Caco-2 (cell line): ENCODE measurements at regions not wholly inside any gene's neighbourhood (a gene's known extent, or its start where the extent isn't known, plus 50 kb on each side); places are given as distances from the start of the nearest gene placed in this dataset.

ENCODE experiments used
- BruUV-seq: library from RNA; stranded (reverse); fragments of 400-500 nt; replicated peaks from 2 replicates; lab custom pipeline; 2021; lab: Mats Ljungman, UMichigan
- CTCF ChIA-PET: fragments of 300-600 bp; sonication (Branson Sonifier 250); formaldehyde crosslinking; loops from one replicate; lab custom pipeline; 2022; ENCODE audit warnings: antibody characterized with exemption; lab: Charles Lee
- POLR2A ChIA-PET: fragments of 300-600 bp; sonication (Branson Sonifier 250); formaldehyde crosslinking; loops from one replicate; lab custom pipeline; 2022; ENCODE audit warnings: antibody characterized with exemption; lab: Charles Lee
- DNase-seq, 2 experiments: peaks; one replicate each; pipeline versions ENCODE4 v3.0.0 to v3.0.0-alpha.2; 2020 to 2022
- H3K27me3 ChIP-seq: replicated peaks from 2 replicates; pipeline ENCODE4 v1.6.0; 2011; ENCODE audit warnings: low read length; ENCODE audit not compliant: control insufficient read depth, insufficient read depth
- H3K36me3 ChIP-seq: 2 replicates; pipeline ENCODE4 v1.5.1; 2011; ENCODE audit warnings: low read length; ENCODE audit not compliant: control insufficient read depth, insufficient read depth
- H3K4me1 ChIP-seq: fragments of 250-450 bp; sonication (Bioruptor Pico); 2 replicates; pipeline ENCODE4 v1.5.1; 2020; ENCODE audit warnings: mild to moderate bottlenecking
- H3K4me3 ChIP-seq: 2 replicates; pipeline ENCODE4 v1.5.1; 2011; ENCODE audit warnings: low read depth, mild to moderate bottlenecking, control low read depth, low read length
- H3K9me3 ChIP-seq: fragments of 250-450 bp; sonication (Bioruptor Pico); 2 replicates; pipeline ENCODE4 v1.5.1; 2020; ENCODE audit warnings: mild to moderate bottlenecking, moderate library complexity
- H3K27ac Mint-ChIP-seq: one replicate; pipeline ENCODE4 v1.8.0; 2022; ENCODE audit warnings: mixed read lengths; ENCODE audit not compliant: unreplicated experiment
- H3K27me3 Mint-ChIP-seq: one replicate; pipeline ENCODE4 v1.8.0; 2022; ENCODE audit warnings: mixed read lengths; ENCODE audit not compliant: insufficient read depth, unreplicated experiment
- H3K36me3 Mint-ChIP-seq: one replicate; pipeline ENCODE4 v1.8.0; 2022; ENCODE audit warnings: mild to moderate bottlenecking, mixed read lengths; ENCODE audit not compliant: insufficient read depth, unreplicated experiment
- H3K4me1 Mint-ChIP-seq: one replicate; pipeline ENCODE4 v1.8.0; 2022; ENCODE audit warnings: low read depth, mixed read lengths; ENCODE audit not compliant: unreplicated experiment
- H3K4me3 Mint-ChIP-seq: one replicate; pipeline ENCODE4 v1.8.0; 2022; ENCODE audit warnings: mild to moderate bottlenecking, moderate library complexity, mixed read lengths; ENCODE audit not compliant: unreplicated experiment
- H3K9me3 Mint-ChIP-seq: one replicate; pipeline ENCODE4 v1.8.0; 2022; ENCODE audit warnings: mixed read lengths; ENCODE audit not compliant: unreplicated experiment
- intact Hi-C: fragments of 100-400 bp; cut with micrococcal nuclease; formaldehyde crosslinking; loops from one replicate; pipeline ENCODE4 v1.10.0; 2022; ENCODE audit not compliant: unreplicated experiment
- TF ChIP-seq, protein P1 (sequence below), 2 experiments: fragments of 200-600 bp in 1 of 2; IDR thresholded peaks; 1 replicate in 1 of 2; 2 replicates in 1 of 2; pipeline versions ENCODE4 v1.5.1 to v1.8.0; 2011 to 2022; ENCODE audit warnings: antibody characterized with exemption in 1 of 2, control low read depth in 1 of 2, inconsistent platforms in 1 of 2, low read depth in 1 of 2, low read length in 1 of 2, mild to moderate bottlenecking in 1 of 2, moderate library complexity in 1 of 2; ENCODE audit not compliant: insufficient read depth in 1 of 2, severe bottlenecking in 1 of 2, unreplicated experiment in 1 of 2

DNA sequence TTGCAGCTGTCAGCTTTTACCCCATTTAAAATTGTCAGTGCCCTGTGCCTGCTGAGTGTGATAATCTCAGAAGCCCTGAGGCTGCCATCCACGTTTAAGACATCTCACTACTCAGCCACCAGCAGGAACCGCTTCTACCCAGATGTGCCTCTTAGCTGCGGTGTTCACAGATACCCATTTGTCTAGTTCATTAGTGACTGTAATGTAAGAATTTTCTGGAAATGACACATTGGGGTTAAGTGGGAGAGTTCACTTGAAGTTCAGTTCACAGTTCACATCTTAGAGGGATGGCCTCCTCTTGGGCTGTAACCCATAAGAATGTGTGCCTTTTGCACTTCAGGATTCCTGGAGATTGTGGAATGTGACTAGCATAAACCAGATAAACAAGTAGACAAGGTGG lies 477.7 kb downstream of the BTBD3 start:
- no TSS peak for BruUV-seq
- Mint-ChIP-seq H3K9me3 (no peaks in the 10 kb centered on the region), H3K27me3 (peaks cover 12% of the 10 kb centered on the region), H3K4me1 (no peaks in the 10 kb centered on the region), H3K4me3 (no peak overlapping the region), H3K36me3 (no peaks in the 10 kb centered on the region), H3K27ac (no peak overlapping the region)
- Histone ChIP-seq H3K36me3 (no peaks in the 10 kb centered on the region), H3K4me3 (no peak overlapping the region), H3K4me1 (peaks cover 12% of the 10 kb centered on the region; the same call in 1 of the 2 replicates), H3K27me3 (no peaks in the 10 kb centered on the region), H3K9me3 (no peaks in the 10 kb centered on the region)
- DNase-seq: no peak
- POLR2A ChIA-PET: no interaction called here
- TF ChIP-seq, protein P1, sequence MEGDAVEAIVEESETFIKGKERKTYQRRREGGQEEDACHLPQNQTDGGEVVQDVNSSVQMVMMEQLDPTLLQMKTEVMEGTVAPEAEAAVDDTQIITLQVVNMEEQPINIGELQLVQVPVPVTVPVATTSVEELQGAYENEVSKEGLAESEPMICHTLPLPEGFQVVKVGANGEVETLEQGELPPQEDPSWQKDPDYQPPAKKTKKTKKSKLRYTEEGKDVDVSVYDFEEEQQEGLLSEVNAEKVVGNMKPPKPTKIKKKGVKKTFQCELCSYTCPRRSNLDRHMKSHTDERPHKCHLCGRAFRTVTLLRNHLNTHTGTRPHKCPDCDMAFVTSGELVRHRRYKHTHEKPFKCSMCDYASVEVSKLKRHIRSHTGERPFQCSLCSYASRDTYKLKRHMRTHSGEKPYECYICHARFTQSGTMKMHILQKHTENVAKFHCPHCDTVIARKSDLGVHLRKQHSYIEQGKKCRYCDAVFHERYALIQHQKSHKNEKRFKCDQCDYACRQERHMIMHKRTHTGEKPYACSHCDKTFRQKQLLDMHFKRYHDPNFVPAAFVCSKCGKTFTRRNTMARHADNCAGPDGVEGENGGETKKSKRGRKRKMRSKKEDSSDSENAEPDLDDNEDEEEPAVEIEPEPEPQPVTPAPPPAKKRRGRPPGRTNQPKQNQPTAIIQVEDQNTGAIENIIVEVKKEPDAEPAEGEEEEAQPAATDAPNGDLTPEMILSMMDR (IDR thresholded peaks at IDR 0.05; ENCODE audit: insufficient read depth in 1 of 2, low read depth in 1 of 2, low read length in 1 of 2, severe bottlenecking in 1 of 2, unreplicated experiment in 1 of 2): no peak
- intact Hi-C loops: no loop called here
- CTCF ChIA-PET: no interaction called here

DNA sequence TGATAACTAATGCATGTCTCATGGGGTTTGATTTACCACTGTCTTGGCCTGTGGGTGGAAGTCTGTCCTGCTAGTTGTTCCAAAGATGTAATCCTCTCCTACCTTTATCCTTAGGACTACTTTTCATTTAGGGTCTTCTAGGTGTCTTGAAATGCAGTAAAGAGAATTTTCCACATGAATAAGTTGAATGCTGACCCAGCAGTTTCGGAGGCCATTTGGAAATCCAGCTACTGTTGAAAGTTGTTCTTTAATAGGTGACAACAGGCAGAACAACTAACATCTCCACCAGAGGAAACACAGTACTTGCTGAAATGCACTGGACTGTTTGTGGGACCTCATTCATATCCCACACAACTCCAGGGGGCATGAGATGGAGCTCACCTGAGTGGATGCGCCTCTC lies 478.1 kb downstream of the BTBD3 start:
- Histone ChIP-seq H3K9me3 (no peaks in the 10 kb centered on the region), H3K4me3 (no peak overlapping the region), H3K4me1 (peaks cover 12% of the 10 kb centered on the region; the same call in 1 of the 2 replicates), H3K36me3 (no peaks in the 10 kb centered on the region), H3K27me3 (no peaks in the 10 kb centered on the region)
- intact Hi-C loops: no loop called here
- Mint-ChIP-seq H3K4me3 (no peak overlapping the region), H3K27ac (no peak overlapping the region), H3K4me1 (no peaks in the 10 kb centered on the region), H3K27me3 (peaks cover 11% of the 10 kb centered on the region), H3K9me3 (no peaks in the 10 kb centered on the region), H3K36me3 (no peaks in the 10 kb centered on the region)
- BruUV-seq: no TSS peak
- CTCF ChIA-PET: no interaction called here
- no peak for DNase-seq
- TF ChIP-seq, protein P1 (IDR thresholded peaks at IDR 0.05; ENCODE audit: insufficient read depth in 1 of 2, low read depth in 1 of 2, low read length in 1 of 2, severe bottlenecking in 1 of 2, unreplicated experiment in 1 of 2): no peak
- POLR2A ChIA-PET: no interaction called here

DNA sequence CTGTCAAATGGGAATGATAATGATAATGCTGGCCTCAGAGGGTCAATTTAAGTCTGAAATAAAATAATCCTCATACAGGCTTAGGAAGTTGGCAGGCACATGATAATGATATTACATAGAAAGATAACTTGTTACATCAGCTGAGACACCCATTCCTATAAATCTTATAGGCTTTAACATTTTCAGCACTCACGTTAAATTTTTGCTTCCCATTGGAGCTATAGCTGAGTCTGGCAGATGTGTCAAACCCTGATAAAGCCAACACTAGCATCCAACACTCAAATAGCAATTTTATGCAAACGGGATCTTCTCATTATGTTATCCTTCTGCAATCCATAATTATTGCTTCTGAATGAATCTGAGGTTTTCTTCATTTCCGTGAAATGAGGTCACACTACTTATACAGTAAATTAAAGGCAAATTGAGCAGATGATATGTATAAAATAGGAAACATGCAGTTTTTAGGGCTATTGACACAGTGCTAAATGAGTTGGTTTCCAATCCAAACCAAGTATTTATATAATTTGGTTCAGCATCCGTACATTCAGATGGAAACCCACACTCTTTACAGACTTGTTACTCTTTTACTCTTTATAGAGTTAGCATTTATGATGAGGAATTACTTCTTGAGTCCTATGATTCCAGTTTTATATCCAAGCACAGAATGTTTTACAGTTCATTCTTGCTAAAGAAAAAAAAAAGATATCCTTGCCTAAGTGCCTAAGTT lies 481.6 kb downstream of the BTBD3 start:
- ChIA-PET POLR2A (no interaction called here), CTCF (no interaction called here)
- DNase-seq: no peak
- Histone ChIP-seq H3K36me3 (no peaks in the 10 kb centered on the region), H3K9me3 (no peaks in the 10 kb centered on the region), H3K4me1 (peaks cover 12% of the 10 kb centered on the region; the same call in 1 of the 2 replicates), H3K4me3 (no peak overlapping the region), H3K27me3 (no peaks in the 10 kb centered on the region)
- no peak overlapping the region for H3K27ac Mint-ChIP-seq
- H3K9me3 Mint-ChIP-seq: peaks cover 7% of the 10 kb centered on the region
- peaks cover 4% of the 10 kb centered on the region for H3K27me3 Mint-ChIP-seq
- intact Hi-C loops: no loop called here
- H3K4me3 Mint-ChIP-seq: no peak overlapping the region
- TF ChIP-seq, protein P1 (IDR thresholded peaks at IDR 0.05; ENCODE audit: insufficient read depth in 1 of 2, low read depth in 1 of 2, low read length in 1 of 2, severe bottlenecking in 1 of 2, unreplicated experiment in 1 of 2): no peak
- no peaks in the 10 kb centered on the region for H3K4me1 Mint-ChIP-seq
- H3K36me3 Mint-ChIP-seq: no peaks in the 10 kb centered on the region
- BruUV-seq: no TSS peak
